ENCODE measurements at regions not wholly inside any gene's neighbourhood (a gene's known extent, or its start where the extent isn't known, plus 50 kb on each side); places are given as distances from the start of the nearest gene placed in this dataset.

DNA sequence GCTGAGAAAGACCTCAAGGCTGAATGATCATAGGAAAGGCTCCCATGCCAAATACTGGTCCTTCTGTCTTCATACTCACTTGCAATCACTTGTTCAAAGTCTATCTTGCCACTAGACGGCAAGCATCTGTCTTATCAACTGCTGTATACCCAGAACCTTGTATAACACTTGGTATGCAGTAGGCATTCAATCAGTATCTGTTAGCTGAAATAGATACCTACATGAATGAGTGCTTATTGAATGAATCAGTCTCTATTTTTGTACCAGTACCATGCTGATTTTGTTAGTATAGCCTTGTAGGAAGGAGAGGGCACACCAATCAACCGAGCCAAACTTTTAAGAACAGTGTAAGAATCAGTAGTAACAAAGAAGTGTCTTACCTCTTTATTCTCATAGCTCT lies 80.6 kb downstream of the NIBAN1 start:
- Histone ChIP-seq H3K9me3 (ENCODE audit: control insufficient read depth, insufficient read depth, low read depth, low read length) (no peaks in the 10 kb centered on the region), H3K4me3 (ENCODE audit: low read depth in 2 of 2, low read length in 2 of 2) (no peak overlapping the region), H3K27me3 (ENCODE audit: control insufficient read depth, insufficient read depth, low read length) (no peaks in the 10 kb centered on the region), H3K4me1 (ENCODE audit: control insufficient read depth, insufficient read depth, low read length) (no peaks in the 10 kb centered on the region), H3K27ac (ENCODE audit: low read length) (no peak overlapping the region), H3K36me3 (ENCODE audit: control insufficient read depth, insufficient read depth, low read length) (no peaks in the 10 kb centered on the region)
- POLR2A ChIA-PET = no interaction called here
- no peak for DNase-seq (ENCODE audit: low read depth, low spot score)
- TF ChIP-seq SIN3A (IDR thresholded peaks at IDR 0.05; ENCODE audit: borderline replicate concordance, insufficient read depth, low read depth, low read length) (no peak), POLR2AphosphoS5 (IDR thresholded peaks at IDR 0.05; ENCODE audit: low read depth, low read length) (no peak), TCF7L2 (IDR thresholded peaks at IDR 0.05; ENCODE audit: low read depth, low read length) (no peak), REST (IDR thresholded peaks at IDR 0.05; ENCODE audit: insufficient read depth in 1 of 2, low read depth in 2 of 2, low read length in 1 of 2) (no peak)
- TF ChIP-seq, protein P1, sequence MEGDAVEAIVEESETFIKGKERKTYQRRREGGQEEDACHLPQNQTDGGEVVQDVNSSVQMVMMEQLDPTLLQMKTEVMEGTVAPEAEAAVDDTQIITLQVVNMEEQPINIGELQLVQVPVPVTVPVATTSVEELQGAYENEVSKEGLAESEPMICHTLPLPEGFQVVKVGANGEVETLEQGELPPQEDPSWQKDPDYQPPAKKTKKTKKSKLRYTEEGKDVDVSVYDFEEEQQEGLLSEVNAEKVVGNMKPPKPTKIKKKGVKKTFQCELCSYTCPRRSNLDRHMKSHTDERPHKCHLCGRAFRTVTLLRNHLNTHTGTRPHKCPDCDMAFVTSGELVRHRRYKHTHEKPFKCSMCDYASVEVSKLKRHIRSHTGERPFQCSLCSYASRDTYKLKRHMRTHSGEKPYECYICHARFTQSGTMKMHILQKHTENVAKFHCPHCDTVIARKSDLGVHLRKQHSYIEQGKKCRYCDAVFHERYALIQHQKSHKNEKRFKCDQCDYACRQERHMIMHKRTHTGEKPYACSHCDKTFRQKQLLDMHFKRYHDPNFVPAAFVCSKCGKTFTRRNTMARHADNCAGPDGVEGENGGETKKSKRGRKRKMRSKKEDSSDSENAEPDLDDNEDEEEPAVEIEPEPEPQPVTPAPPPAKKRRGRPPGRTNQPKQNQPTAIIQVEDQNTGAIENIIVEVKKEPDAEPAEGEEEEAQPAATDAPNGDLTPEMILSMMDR (IDR thresholded peaks at IDR 0.05) = no peak
- no peak for ATAC-seq
- CTCF ChIA-PET = no interaction called here
- intact Hi-C loops (cut with micrococcal nuclease; ENCODE audit: unreplicated experiment) (no loop called here), in situ Hi-C loops (cut with HindIII; ENCODE audit: low pct_unique_long_range_greater_than_20kb, low sequenced_read_pairs) (no loop called here)
- no TSS peak for BruUV-seq (replicated peaks)

DNA sequence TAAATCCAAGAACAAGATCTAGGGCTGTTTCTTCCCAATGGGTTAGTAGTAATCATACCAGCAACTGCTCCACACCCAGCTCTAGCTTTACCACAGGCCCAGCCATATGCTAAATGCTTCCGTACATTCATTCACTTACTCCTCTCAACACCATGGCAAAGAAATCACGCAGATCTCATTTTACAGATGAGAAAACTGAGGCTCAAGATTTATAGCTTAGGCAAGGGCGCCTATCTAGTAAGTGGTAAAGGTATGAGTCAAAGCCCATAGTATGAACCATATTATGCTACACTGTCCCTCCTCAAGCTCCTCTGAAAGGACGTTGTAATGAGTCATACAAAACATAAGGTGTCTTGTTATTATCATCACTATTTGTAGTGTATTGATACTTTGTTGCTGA lies 82.2 kb downstream of the NIBAN1 start:
- H3K27me3 ChIP-seq (ENCODE audit: control insufficient read depth, insufficient read depth, low read length) = no peaks in the 10 kb centered on the region
- H3K4me3 ChIP-seq (ENCODE audit: low read depth in 2 of 2, low read length in 2 of 2) = no peak overlapping the region
- TF ChIP-seq SIN3A (IDR thresholded peaks at IDR 0.05; ENCODE audit: borderline replicate concordance, insufficient read depth, low read depth, low read length) = no peak
- no peaks in the 10 kb centered on the region for H3K36me3 ChIP-seq (ENCODE audit: control insufficient read depth, insufficient read depth, low read length)
- no peaks in the 10 kb centered on the region for H3K9me3 ChIP-seq (ENCODE audit: control insufficient read depth, insufficient read depth, low read depth, low read length)
- intact Hi-C loops (cut with micrococcal nuclease; ENCODE audit: unreplicated experiment) = no loop called here
- ATAC-seq = no peak
- BruUV-seq (replicated peaks) = no TSS peak
- H3K4me1 ChIP-seq (ENCODE audit: control insufficient read depth, insufficient read depth, low read length) = no peaks in the 10 kb centered on the region
- DNase-seq (ENCODE audit: low read depth, low spot score) = no peak
- ChIA-PET POLR2A (no interaction called here), CTCF (no interaction called here)
- H3K27ac ChIP-seq (ENCODE audit: low read length) = no peak overlapping the region
- in situ Hi-C loops (cut with HindIII; ENCODE audit: low pct_unique_long_range_greater_than_20kb, low sequenced_read_pairs) = no loop called here

- Histone ChIP-seq H3K9me3 (ENCODE audit: control insufficient read depth, insufficient read depth, low read depth, low read length) (no peaks in the 10 kb centered on the region), H3K4me3 (ENCODE audit: low read depth in 2 of 2, low read length in 2 of 2) (no peak overlapping the region), H3K4me1 (ENCODE audit: control insufficient read depth, insufficient read depth, low read length) (no peaks in the 10 kb centered on the region), H3K27me3 (ENCODE audit: control insufficient read depth, insufficient read depth, low read length) (no peaks in the 10 kb centered on the region), H3K36me3 (ENCODE audit: control insufficient read depth, insufficient read depth, low read length) (no peaks in the 10 kb centered on the region), H3K27ac (ENCODE audit: low read length) (no peak overlapping the region)
- DNase-seq (ENCODE audit: low read depth, low spot score) (no peak), ATAC-seq (no peak)
- no TSS peak for BruUV-seq (replicated peaks)
- ChIA-PET POLR2A (no interaction called here), CTCF (no interaction called here)
- TF ChIP-seq TCF7L2 (IDR thresholded peaks at IDR 0.05; ENCODE audit: low read depth, low read length) = no peak
- TF ChIP-seq SIN3A (IDR thresholded peaks at IDR 0.05; ENCODE audit: borderline replicate concordance, insufficient read depth, low read depth, low read length) = no peak
- TF ChIP-seq REST (IDR thresholded peaks at IDR 0.05; ENCODE audit: insufficient read depth in 1 of 2, low read depth in 2 of 2, low read length in 1 of 2) = no peak
- TF ChIP-seq POLR2AphosphoS5 (IDR thresholded peaks at IDR 0.05; ENCODE audit: low read depth, low read length) = no peak
- TF ChIP-seq, protein P1 (IDR thresholded peaks at IDR 0.05) = no peak
- in situ Hi-C loops (cut with HindIII; ENCODE audit: low pct_unique_long_range_greater_than_20kb, low sequenced_read_pairs) = no loop called here
- intact Hi-C loops (cut with micrococcal nuclease; ENCODE audit: unreplicated experiment) = no loop called here
Measured at GRCh38 chr1:184891440-184891839, 82.9 kb downstream of the NIBAN1 start.

Measured in Panc1 (cell line).